Mesenchymal stem cell (in vitro differentiated cells and primary cell): ENCODE measurements at regions not wholly inside any gene's neighbourhood (a gene's known extent, or its start where the extent isn't known, plus 50 kb on each side); places are given as distances from the start of the nearest gene placed in this dataset.

Experiments used
- DNase-seq: peaks from one replicate; pipeline ENCODE4 v3.0.0-alpha.2; 2013
- H2AFZ ChIP-seq: one replicate; pipeline ENCODE4 v1.6.1; 2013; ENCODE audit warnings: low read depth, mild to moderate bottlenecking, control low read depth, inconsistent platforms, low read length, moderate library complexity
- H2AK5ac ChIP-seq: 2 replicates; pipeline ENCODE4 v1.6.1; 2013; ENCODE audit warnings: low read length, moderate library complexity, mild to moderate bottlenecking, inconsistent platforms; ENCODE audit not compliant: severe bottlenecking
- H2BK120ac ChIP-seq: one replicate; pipeline ENCODE4 v1.6.1; 2013; ENCODE audit warnings: low read depth, mild to moderate bottlenecking, inconsistent platforms, low read length, moderate library complexity
- H2BK12ac ChIP-seq, 2 experiments: one replicate each; pipeline ENCODE4 v1.6.1; 2013; ENCODE audit warnings: inconsistent platforms in 2 of 2, low read length in 2 of 2, mild to moderate bottlenecking in 2 of 2, moderate library complexity in 2 of 2, control low read depth in 1 of 2
- H2BK15ac ChIP-seq: one replicate; pipeline ENCODE4 v1.6.1; 2013; ENCODE audit warnings: mild to moderate bottlenecking, low read depth, inconsistent platforms; ENCODE audit not compliant: poor library complexity, severe bottlenecking
- H2BK5ac ChIP-seq: 2 replicates; pipeline ENCODE4 v1.6.1; 2013; ENCODE audit warnings: low read depth, mild to moderate bottlenecking, low read length, control low read depth, inconsistent platforms; ENCODE audit not compliant: poor library complexity, severe bottlenecking
- H3K14ac ChIP-seq, 2 experiments: one replicate each; pipeline ENCODE4 v1.6.1; 2013; ENCODE audit warnings: inconsistent platforms in 2 of 2, low read length in 2 of 2, control low read depth in 1 of 2, mild to moderate bottlenecking in 1 of 2, moderate library complexity in 1 of 2
- H3K18ac ChIP-seq, 2 experiments: one replicate each; pipeline ENCODE4 v1.6.1; 2013; ENCODE audit warnings: inconsistent platforms in 2 of 2, low read length in 2 of 2, control low read depth in 1 of 2, low read depth in 1 of 2, mild to moderate bottlenecking in 1 of 2
- H3K23ac ChIP-seq, 2 experiments: one replicate each; pipeline ENCODE4 v1.6.1; 2013; ENCODE audit warnings: inconsistent platforms in 2 of 2, low read length in 2 of 2, mild to moderate bottlenecking in 2 of 2, moderate library complexity in 2 of 2, control low read depth in 1 of 2
- H3K27ac ChIP-seq: 2 replicates; pipeline ENCODE4 v1.5.1; 2013; ENCODE audit warnings: mild to moderate bottlenecking, moderate library complexity, low read length, control low read depth, inconsistent platforms; ENCODE audit not compliant: poor library complexity, severe bottlenecking
- H3K27me3 ChIP-seq, 2 experiments: 2 replicates each; pipeline versions ENCODE4 v1.6.1 to v1.7.0; 2013; ENCODE audit warnings: low read length in 2 of 2, mild to moderate bottlenecking in 2 of 2, moderate library complexity in 2 of 2, control low read depth in 1 of 2, inconsistent platforms in 1 of 2; ENCODE audit not compliant: control insufficient read depth in 1 of 2, insufficient read depth in 1 of 2
- H3K36me3 ChIP-seq, 2 experiments: 2 replicates each; pipeline versions ENCODE4 v1.6.1 to v1.7.0; 2013; ENCODE audit warnings: low read length in 2 of 2, control low read depth in 1 of 2, inconsistent platforms in 1 of 2, low read depth in 1 of 2, mild to moderate bottlenecking in 1 of 2; ENCODE audit not compliant: insufficient read depth in 2 of 2, control insufficient read depth in 1 of 2
- H3K4ac ChIP-seq, 2 experiments: one replicate each; pipeline ENCODE4 v1.6.1; 2013; ENCODE audit warnings: inconsistent platforms in 2 of 2, low read length in 2 of 2, mild to moderate bottlenecking in 2 of 2, moderate library complexity in 2 of 2, control low read depth in 1 of 2, low read depth in 1 of 2
- H3K4me1 ChIP-seq: 2 replicates; pipeline ENCODE4 v1.6.1; 2013; ENCODE audit warnings: low read depth, low read length, control low read depth; ENCODE audit not compliant: control insufficient read depth, insufficient read depth
- H3K4me2 ChIP-seq: 2 replicates; pipeline ENCODE4 v1.6.1; 2013; ENCODE audit warnings: low read length, mild to moderate bottlenecking, inconsistent platforms; ENCODE audit not compliant: poor library complexity, severe bottlenecking
- H3K4me3 ChIP-seq, 2 experiments: 2 replicates each; pipeline versions ENCODE4 v1.5.1 to v1.7.0; 2013; ENCODE audit warnings: low read length in 2 of 2, mild to moderate bottlenecking in 2 of 2, control low read depth in 1 of 2, low read depth in 1 of 2; ENCODE audit not compliant: insufficient read depth in 1 of 2
- H3K79me1 ChIP-seq: replicated peaks from 2 replicates; pipeline ENCODE4 v1.6.1; 2013; ENCODE audit warnings: mild to moderate bottlenecking, control low read depth, low read length, inconsistent platforms; ENCODE audit not compliant: poor library complexity, severe bottlenecking
- H3K9ac ChIP-seq: 2 replicates; pipeline ENCODE4 v1.7.0; 2013; ENCODE audit warnings: mild to moderate bottlenecking, low read length, moderate library complexity
- H3K9me3 ChIP-seq: 2 replicates; pipeline ENCODE4 v1.7.0; 2013; ENCODE audit warnings: mild to moderate bottlenecking, low read length; ENCODE audit not compliant: control insufficient read depth
- H4K8ac ChIP-seq: one replicate; pipeline ENCODE4 v1.6.1; 2013; ENCODE audit warnings: inconsistent platforms, mild to moderate bottlenecking, low read length, moderate library complexity
- H4K91ac ChIP-seq: one replicate; pipeline ENCODE4 v1.6.1; 2013; ENCODE audit warnings: mild to moderate bottlenecking, low read length, inconsistent platforms
- WGBS: methylation state at CpG from one replicate; pipeline ENCODE4 v1.1.7; 2013; ENCODE audit warnings: mixed read lengths; 5-methylcytosine and 5-hydroxymethylcytosine counted together

- H3K23ac ChIP-seq: no peak overlapping the region
- H4K91ac ChIP-seq: no peak overlapping the region
- no peak overlapping the region for H2AK5ac ChIP-seq
- H4K8ac ChIP-seq: no peak overlapping the region
- peak overlapping the region in 1 of 2 experiments; percentile 32 for H3K4me3 ChIP-seq
- WGBS: 87% methylated on average over 2 of the region's 3 CpGs
- H3K4me2 ChIP-seq: no peak overlapping the region
- H3K18ac ChIP-seq: no peak overlapping the region
- no peaks in the 10 kb centered on the region for H3K79me1 ChIP-seq
- peak overlapping the region; percentile 69 for H3K9ac ChIP-seq
- no peak overlapping the region for H3K27ac ChIP-seq
- H2AFZ ChIP-seq: no peak overlapping the region
- peaks cover 5% of the 10 kb centered on the region for H3K4me1 ChIP-seq
- no peaks in the 10 kb centered on the region for H3K36me3 ChIP-seq
- no peak overlapping the region for H3K14ac ChIP-seq
- no peak overlapping the region for H2BK12ac ChIP-seq
- no peaks in the 10 kb centered on the region for H3K9me3 ChIP-seq
- H2BK120ac ChIP-seq: no peak overlapping the region
- no peak for DNase-seq
- H2BK15ac ChIP-seq: no peak overlapping the region
- peaks cover 0 to 8% of the 10 kb centered on the region in 2 experiments for H3K27me3 ChIP-seq
- H2BK5ac ChIP-seq: no peak overlapping the region
- no peak overlapping the region for H3K4ac ChIP-seq
Observed at GRCh38 chr10:117476716-117477115, 65.8 kb upstream of the EMX2 start.

GRCh38 chr10:117476281-117476680 is 66.3 kb upstream of the EMX2 start:
- Histone ChIP-seq H3K27me3 (peaks cover 0 to 11% of the 10 kb centered on the region in 2 experiments), H3K23ac (no peak overlapping the region), H3K4ac (no peak overlapping the region), H2BK12ac (no peak overlapping the region), H3K4me2 (no peak overlapping the region), H3K79me1 (no peaks in the 10 kb centered on the region), H2AFZ (no peak overlapping the region), H3K27ac (no peak overlapping the region), H2BK15ac (no peak overlapping the region), H4K91ac (no peak overlapping the region), H3K9me3 (no peaks in the 10 kb centered on the region), H3K36me3 (no peaks in the 10 kb centered on the region), H2BK120ac (no peak overlapping the region), H4K8ac (no peak overlapping the region), H2AK5ac (no peak overlapping the region), H3K14ac (no peak overlapping the region), H3K9ac (peak overlapping the region; percentile 69), H3K18ac (no peak overlapping the region), H3K4me1 (peaks cover 3% of the 10 kb centered on the region), H2BK5ac (no peak overlapping the region), H3K4me3 (peak overlapping the region in 1 of 2 experiments; percentile 21)
- no CpG with 5 or more reads among the region's 2 CpGs for WGBS
- no peak for DNase-seq

GRCh38 chr10:117472872-117473271 is 69.7 kb upstream of the EMX2 start:
- 91% methylated on average over 3 of the region's 3 CpGs for WGBS
- Histone ChIP-seq H2AK5ac (no peak overlapping the region), H2BK120ac (no peak overlapping the region), H3K9ac (no peak overlapping the region), H3K18ac (no peak overlapping the region), H3K14ac (no peak overlapping the region), H4K91ac (no peak overlapping the region), H3K79me1 (no peaks in the 10 kb centered on the region), H3K27me3 (peaks cover 0 to 15% of the 10 kb centered on the region in 2 experiments), H4K8ac (no peak overlapping the region), H3K36me3 (no peaks in the 10 kb centered on the region), H2BK5ac (no peak overlapping the region), H3K23ac (no peak overlapping the region), H3K4ac (no peak overlapping the region), H2AFZ (no peak overlapping the region), H3K9me3 (no peaks in the 10 kb centered on the region), H3K27ac (no peak overlapping the region), H3K4me1 (no peaks in the 10 kb centered on the region), H3K4me3 (no peak overlapping the region), H2BK15ac (no peak overlapping the region), H3K4me2 (no peak overlapping the region), H2BK12ac (no peak overlapping the region)
- no peak for DNase-seq

- Histone ChIP-seq H2BK5ac (no peak overlapping the region), H3K4me3 (no peak overlapping the region), H3K14ac (no peak overlapping the region), H3K27me3 (peaks cover 0 to 17% of the 10 kb centered on the region in 2 experiments), H3K18ac (no peak overlapping the region), H3K36me3 (no peaks in the 10 kb centered on the region), H2BK120ac (no peak overlapping the region), H3K4me1 (no peaks in the 10 kb centered on the region), H3K4me2 (no peak overlapping the region), H3K4ac (no peak overlapping the region), H2BK12ac (no peak overlapping the region), H4K8ac (no peak overlapping the region), H3K27ac (no peak overlapping the region), H3K9ac (no peak overlapping the region), H2BK15ac (no peak overlapping the region), H2AFZ (no peak overlapping the region), H3K23ac (no peak overlapping the region), H3K79me1 (no peaks in the 10 kb centered on the region), H3K9me3 (no peaks in the 10 kb centered on the region), H2AK5ac (no peak overlapping the region), H4K91ac (no peak overlapping the region)
- no peak for DNase-seq
- WGBS: 82% methylated on average over 3 of the region's 3 CpGs
Observed at GRCh38 chr10:117471344-117471874, 71.1 kb upstream of the EMX2 start.
